HG03520 (cell line): ENCODE measurements at regions not wholly inside any gene's neighbourhood (a gene's known extent, or its start where the extent isn't known, plus 50 kb on each side); places are given as distances from the start of the nearest gene placed in this dataset.
"Not testable (repeated sequence)": the region's sequence is repeated elsewhere in the genome, so short reads cannot be mapped to it uniquely, and the experiment has no call there.

Source experiments
- ATAC-seq: cut with Tn5 transposase; IDR thresholded peaks from one replicate; pipeline ENCODE4 v1.9.1; 2021; ENCODE audit warnings: mild to moderate bottlenecking, moderate library complexity; ENCODE audit not compliant: unreplicated experiment

- no peak for ATAC-seq
Measured at GRCh38 chr4:111020961-111021360, 398.1 kb upstream of the PITX2 start.

DNA sequence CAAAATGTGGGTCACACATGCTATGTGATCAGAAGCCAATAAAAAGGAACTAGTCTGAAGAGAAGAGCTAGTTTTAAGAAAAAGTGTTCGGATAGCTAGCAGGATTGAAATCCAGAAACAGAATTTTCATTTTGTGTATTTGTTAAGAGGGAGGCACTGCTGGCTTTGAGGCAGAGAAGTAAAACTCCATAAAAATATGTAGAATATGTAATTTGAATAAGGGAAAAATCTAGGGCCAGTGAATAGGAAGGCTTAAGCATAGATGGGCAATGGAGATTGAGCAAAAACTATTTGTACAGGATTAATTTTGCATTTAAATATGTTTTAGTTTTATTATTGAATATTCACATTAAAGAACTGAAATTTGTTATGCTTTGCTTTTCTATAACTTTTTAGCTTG is 399.9 kb upstream of the PITX2 start:
- ATAC-seq = no peak

DNA sequence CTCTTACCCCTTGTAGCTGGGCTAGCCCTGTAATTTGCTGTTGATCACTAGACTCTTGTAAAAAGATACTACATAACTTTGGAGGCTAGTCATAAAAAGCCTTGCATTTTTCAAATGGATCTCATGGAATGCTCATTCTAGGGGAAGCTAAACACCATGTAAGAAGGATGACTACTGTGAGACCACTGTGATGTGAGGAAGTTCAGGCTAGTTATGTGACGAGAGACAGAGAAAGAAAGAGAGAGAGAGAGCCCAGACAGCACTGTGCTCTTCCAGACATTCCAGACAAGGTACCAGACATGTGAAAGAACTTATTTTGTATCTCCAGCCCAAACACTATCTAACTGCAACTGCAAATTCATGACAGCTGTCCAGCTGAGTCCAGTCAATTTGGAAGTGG is 404.6 kb upstream of the PITX2 start:
- no peak for ATAC-seq

DNA sequence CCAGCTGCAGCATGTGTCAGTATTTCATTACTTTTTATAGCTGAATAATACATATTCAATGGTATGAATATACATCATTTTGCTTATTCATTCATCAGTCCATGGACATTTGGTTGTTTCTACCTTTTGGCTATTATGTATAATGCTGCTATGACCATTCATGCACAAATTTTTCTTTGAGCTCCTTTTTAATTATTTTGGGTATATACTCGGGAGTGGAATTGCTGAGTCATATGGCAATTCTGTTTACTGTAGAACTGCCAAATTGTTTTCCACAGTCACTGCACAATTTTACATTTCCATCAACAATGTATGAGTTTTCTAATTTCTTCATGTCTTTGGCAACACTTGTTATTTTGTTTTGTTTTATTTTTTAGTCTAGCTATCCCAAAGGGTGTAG is 405.9 kb upstream of the PITX2 start:
- ATAC-seq = no peak

GRCh38 chr4:111031001-111031579 is 408.2 kb upstream of the PITX2 start:
- no peak for ATAC-seq

DNA sequence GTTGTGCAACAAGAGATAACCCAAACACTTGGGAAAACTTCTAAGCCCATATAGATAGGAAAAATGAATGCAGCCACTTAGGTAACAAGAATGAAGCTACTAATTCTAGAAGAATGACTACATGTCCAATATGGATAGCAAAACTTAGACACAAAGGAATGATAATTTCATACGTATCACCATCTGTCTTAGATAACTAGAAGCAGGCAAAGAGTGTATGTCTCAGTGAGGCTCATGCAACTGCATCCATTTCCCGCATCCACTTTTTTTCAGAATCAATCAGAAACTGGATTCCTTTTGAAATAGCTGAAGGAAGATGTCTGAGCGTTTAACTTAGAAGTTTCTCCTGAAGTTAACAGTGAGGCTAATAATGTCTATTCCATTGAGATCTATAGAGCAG is 408.7 kb upstream of the PITX2 start:
- ATAC-seq = no peak

DNA sequence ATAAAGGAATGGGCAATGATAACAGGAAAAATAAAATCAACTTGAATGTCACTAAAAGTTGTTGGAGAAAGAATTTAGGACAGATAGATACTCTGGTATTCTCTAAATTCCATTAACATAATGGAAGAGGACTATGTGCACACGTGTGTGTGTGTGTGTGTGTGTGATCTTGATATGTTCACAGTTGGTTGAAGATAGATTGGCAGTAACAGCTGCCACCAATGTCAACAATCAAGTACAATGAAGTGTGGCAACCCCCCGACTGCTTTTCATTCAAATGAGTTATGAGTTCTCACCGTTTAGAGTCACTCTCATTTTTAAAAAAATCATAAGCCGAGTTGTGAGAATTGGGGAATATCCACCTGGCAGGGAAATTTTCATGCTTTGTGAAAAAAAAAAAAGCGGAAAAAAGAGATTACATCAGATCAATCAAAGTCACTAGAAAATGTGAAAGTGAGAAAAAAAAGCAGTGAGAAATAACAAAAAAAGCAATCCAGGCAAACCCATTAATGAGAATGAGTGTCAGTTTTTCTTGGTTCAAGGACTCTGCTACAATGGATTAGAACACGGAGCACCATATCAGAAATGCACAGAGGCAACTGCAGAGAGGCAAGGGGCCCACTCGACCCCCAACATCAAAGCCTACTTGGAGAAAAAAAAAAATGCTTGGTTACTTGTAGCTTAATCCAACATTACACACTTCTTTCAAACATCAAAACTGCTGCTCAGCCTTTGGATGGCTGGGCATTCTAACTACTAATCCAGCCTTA is 414.9 kb upstream of the PITX2 start:
- ATAC-seq = no peak

- ATAC-seq = no peak
Measured at GRCh38 chr4:111040904-111041303, 418.0 kb upstream of the PITX2 start.

DNA sequence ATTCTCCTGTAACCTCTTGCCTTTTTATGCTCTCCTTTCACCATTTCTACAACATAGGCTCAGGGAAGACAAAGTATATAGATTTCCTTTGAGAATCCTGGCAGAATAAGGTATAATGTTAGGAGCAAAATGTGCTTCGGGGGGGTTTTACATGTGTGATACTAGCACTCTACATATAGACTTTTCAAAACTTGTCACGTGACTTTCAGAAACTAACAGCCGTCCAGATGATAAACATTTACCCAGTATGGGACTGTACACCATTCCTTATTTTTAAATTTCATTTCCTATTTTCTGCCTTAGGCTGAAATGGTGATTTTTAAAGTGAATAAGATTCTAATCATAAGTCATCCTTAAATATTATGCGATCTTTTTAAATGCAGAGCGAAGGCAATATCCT is 420.4 kb upstream of the PITX2 start:
- no peak for ATAC-seq

- no peak for ATAC-seq
Measured at GRCh38 chr4:111045992-111046391, 423.1 kb upstream of the PITX2 start.

DNA sequence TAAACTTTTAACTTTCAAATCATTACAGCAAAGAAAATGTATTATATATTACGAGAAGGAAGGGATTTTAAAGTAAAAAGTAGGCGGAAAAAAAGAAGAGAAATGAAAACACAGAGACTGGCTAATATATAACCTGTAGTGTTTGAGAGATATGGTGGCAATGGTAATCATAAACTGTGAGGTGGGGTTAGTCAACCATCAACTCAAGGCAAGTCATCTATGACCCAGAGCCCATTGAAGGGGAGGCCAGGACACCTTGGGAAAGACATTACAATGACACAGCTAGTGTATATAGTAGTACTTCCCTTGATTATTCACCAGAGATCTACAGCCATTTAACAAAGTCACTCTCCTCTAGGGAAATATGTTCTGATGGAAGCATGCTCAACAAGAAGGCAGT is 423.9 kb upstream of the PITX2 start:
- no peak for ATAC-seq

GRCh38 chr4:111048316-111048715 is 425.4 kb upstream of the PITX2 start:
- no peak for ATAC-seq

GRCh38 chr4:111064342-111064993 is 441.6 kb upstream of the PITX2 start:
- ATAC-seq = no peak

DNA sequence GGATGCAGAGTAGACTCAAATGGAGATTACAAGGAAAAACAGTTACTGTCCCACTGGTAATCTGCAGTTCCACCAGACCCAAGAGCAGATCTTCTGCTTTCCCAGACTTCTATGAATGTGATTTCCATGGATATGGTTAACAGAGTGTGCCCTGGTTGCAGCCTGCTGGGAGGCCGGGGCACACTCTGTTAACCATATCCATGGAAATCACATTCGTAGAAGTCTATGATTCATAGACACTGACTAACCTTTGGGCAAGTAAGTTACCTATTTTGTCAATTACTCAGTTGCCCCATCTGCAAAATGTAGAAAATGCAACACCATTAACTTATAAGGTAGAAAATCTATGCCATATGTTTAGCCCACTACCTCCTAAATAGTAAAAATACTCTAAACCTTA is 443.1 kb upstream of the PITX2 start:
- no peak for ATAC-seq

- no peak for ATAC-seq
Measured at GRCh38 chr4:111066447-111066846, 443.6 kb upstream of the PITX2 start.

DNA sequence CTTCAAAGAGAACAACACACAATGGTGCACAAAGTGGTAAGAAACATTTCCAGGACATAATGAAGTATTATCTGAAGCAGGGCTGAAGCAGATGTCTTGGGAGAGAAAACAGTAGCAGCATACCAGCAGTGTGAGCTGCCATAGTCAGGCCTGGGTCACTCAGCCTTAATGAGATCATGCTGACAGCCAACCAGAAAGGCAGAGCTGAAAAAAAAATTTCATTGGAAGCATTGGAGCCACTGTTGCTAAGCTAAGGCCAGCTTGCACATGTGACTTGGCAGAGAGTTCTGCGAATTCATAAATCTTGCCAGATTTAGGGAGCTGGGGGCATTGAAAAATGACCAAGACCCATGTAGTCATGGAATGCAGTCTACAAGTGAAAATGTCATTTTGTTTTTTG is 444.0 kb upstream of the PITX2 start:
- ATAC-seq = no peak

DNA sequence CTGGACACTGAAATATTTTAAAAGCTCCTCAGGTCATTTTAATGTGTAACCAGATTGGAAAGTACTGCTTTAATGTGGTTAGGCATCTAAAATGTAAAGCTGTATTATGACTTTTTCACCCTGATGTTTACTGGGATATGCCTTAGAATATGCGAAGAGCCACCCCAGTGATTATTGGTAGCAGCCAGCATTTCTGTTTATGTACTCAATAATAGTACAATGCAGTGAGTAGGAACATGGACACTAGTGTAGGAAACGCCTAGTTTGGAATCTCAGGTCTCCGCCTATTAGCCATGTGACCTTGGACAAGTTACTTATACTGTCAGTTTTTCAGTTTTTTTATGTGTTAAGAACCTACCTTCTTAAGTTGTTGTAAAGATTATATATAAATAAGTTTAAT is 446.0 kb upstream of the PITX2 start:
- no peak for ATAC-seq

DNA sequence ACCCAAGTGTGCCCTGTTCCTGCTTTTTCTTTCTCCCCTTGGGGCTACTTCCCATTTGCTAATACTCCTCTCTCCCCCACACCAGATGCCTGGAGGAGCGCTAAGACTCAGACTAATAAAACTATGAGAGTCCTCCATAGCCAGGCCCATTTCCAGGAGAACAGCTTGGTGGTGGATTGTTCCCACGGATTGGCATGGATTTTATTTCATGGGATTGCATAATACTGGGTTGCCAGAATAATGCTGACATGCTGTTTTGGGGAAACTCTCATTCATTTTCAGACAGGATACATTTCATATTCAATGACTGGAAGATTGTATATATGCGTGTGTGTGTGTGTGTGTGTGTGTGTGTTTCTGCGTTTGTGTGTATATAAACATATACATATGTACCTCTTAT is 447.5 kb upstream of the PITX2 start:
- no peak for ATAC-seq

- no peak for ATAC-seq
Measured at GRCh38 chr4:111074523-111075114, 451.7 kb upstream of the PITX2 start.

GRCh38 chr4:111076299-111076698 is 453.4 kb upstream of the PITX2 start:
- ATAC-seq = not testable (repeated sequence)

DNA sequence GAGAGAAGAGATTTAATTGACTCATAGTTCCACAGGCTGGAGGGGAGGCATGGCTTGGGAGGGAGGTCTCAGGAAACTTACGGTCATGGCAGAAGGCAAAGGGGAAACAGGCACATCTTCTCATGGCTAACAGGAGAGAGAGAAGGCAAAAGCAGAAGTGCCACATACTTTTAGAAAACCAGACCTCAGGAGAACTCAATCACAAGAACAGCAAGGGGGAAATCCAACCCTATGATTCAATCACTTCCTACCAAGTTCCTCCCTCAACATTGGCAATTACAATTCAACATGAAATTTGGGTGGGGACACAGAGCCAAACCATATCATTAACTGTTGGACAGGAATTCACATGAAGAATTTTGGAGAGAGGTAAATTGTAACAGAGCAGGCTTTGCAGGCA is 485.3 kb upstream of the PITX2 start:
- ATAC-seq = no peak

- no peak for ATAC-seq
Measured at GRCh38 chr4:111113591-111113990, 490.7 kb upstream of the PITX2 start.
